GM23338 (cell line): ENCODE measurements at regions not wholly inside any gene's neighbourhood (a gene's known extent, or its start where the extent isn't known, plus 50 kb on each side); places are given as distances from the start of the nearest gene placed in this dataset.

Experiments
- ATAC-seq: fragments of 200-7000 bp; cut with Tn5 transposase; 3 replicates; pipeline ENCODE4 v1.9.1; 2020
- DNase-seq: peaks from one replicate; pipeline ENCODE4 v3.0.0-alpha.2; 2015; ENCODE audit warnings: low spot score
- H2AFZ ChIP-seq: fragments of 200-600 bp; sonication (generic); 2 replicates; pipeline ENCODE4 v1.8.0; 2016; ENCODE audit warnings: antibody characterized with exemption, mild to moderate bottlenecking, moderate library complexity
- H3F3A ChIP-seq: fragments of 200-600 bp; sonication (generic); replicated peaks from 2 replicates; pipeline ENCODE4 v1.8.0; 2017; ENCODE audit warnings: antibody characterized with exemption, mixed run types, low read depth
- H3K27ac ChIP-seq: fragments of 200-600 bp; sonication (generic); 2 replicates; pipeline ENCODE4 v1.6.1; 2016; ENCODE audit warnings: low read depth
- H3K27me3 ChIP-seq: fragments of 200-600 bp; sonication (generic); 2 replicates; pipeline ENCODE4 v1.8.0; 2016; ENCODE audit warnings: mild to moderate bottlenecking, mixed run types, moderate library complexity; ENCODE audit not compliant: insufficient read depth
- H3K36me3 ChIP-seq: fragments of 200-600 bp; sonication (generic); 2 replicates; pipeline ENCODE4 v1.8.0; 2016; ENCODE audit warnings: mild to moderate bottlenecking; ENCODE audit not compliant: insufficient read depth
- H3K4me1 ChIP-seq: fragments of 200-600 bp; sonication (generic); 2 replicates; pipeline ENCODE4 v1.8.0; 2016; ENCODE audit warnings: mild to moderate bottlenecking, moderate library complexity; ENCODE audit not compliant: insufficient read depth
- H3K4me2 ChIP-seq: fragments of 200-600 bp; sonication (generic); 2 replicates; pipeline ENCODE4 v1.7.1; 2017; ENCODE audit warnings: mixed run types
- H3K4me3 ChIP-seq: fragments of 200-600 bp; sonication (generic); 2 replicates; pipeline ENCODE4 v1.6.1; 2016; ENCODE audit warnings: mixed run types
- H3K79me2 ChIP-seq: fragments of 200-600 bp; sonication (generic); replicated peaks from 2 replicates; pipeline ENCODE4 v1.8.0; 2017; ENCODE audit warnings: mild to moderate bottlenecking; ENCODE audit not compliant: insufficient read depth
- H3K9me2 ChIP-seq: fragments of 200-600 bp; sonication (generic); 2 replicates; pipeline ENCODE4 v1.8.0; 2017; ENCODE audit not compliant: insufficient read depth
- H4K20me1 ChIP-seq: fragments of 200-600 bp; sonication (generic); replicated peaks from 2 replicates; pipeline ENCODE4 v1.8.0; 2017; ENCODE audit warnings: mild to moderate bottlenecking; ENCODE audit not compliant: insufficient read depth
- H3K27ac Mint-ChIP-seq: 2 replicates; pipeline ENCODE4 v1.8.0; 2020; ENCODE audit warnings: inconsistent platforms, mild to moderate bottlenecking, moderate library complexity, mixed read lengths
- H3K27me3 Mint-ChIP-seq: 3 replicates; pipeline ENCODE4 v1.8.0; 2022; ENCODE audit warnings: low read depth, mild to moderate bottlenecking, moderate library complexity, mixed read lengths, inconsistent platforms; ENCODE audit not compliant: insufficient read depth, poor library complexity
- H3K36me3 Mint-ChIP-seq: 3 replicates; pipeline ENCODE4 v1.8.0; 2021; ENCODE audit warnings: low read depth, mild to moderate bottlenecking, inconsistent platforms, moderate library complexity, mixed read lengths
- H3K4me1 Mint-ChIP-seq: 3 replicates; pipeline ENCODE4 v1.8.0; 2020; ENCODE audit warnings: mild to moderate bottlenecking, inconsistent platforms, mixed read lengths
- H3K4me3 Mint-ChIP-seq: 3 replicates; pipeline ENCODE4 v1.8.0; 2021; ENCODE audit warnings: moderate library complexity, mild to moderate bottlenecking, inconsistent platforms, mixed read lengths
- H3K9me3 Mint-ChIP-seq: 3 replicates; pipeline ENCODE4 v1.8.0; 2020; ENCODE audit warnings: moderate library complexity, mild to moderate bottlenecking, inconsistent platforms, mixed read lengths
- CREB1 ChIP-seq: fragments of 250-450 bp; sonication (Bioruptor Pico); IDR thresholded peaks from 2 replicates; pipeline ENCODE4 v1.5.0; 2020; ENCODE audit warnings: low read depth, mild to moderate bottlenecking, moderate library complexity
- CTCF ChIP-seq, 2 experiments: fragments of 200-600 bp in 1 of 2; sonication (generic) in 1 of 2; conservative IDR thresholded peaks; 2 replicates each; pipeline versions ENCODE4 v1.5.1 to v1.6.1; 2016 to 2017; ENCODE audit warnings: antibody characterized with exemption in 2 of 2, low read depth in 2 of 2, mild to moderate bottlenecking in 2 of 2, moderate library complexity in 1 of 2
- EZH2 ChIP-seq: fragments of 200-600 bp; sonication (generic); IDR thresholded peaks from one replicate; pipeline ENCODE4 v1.8.0; 2017; ENCODE audit warnings: antibody characterized with exemption, mild to moderate bottlenecking, low read depth; ENCODE audit not compliant: unreplicated experiment
- EZH2phosphoT487 ChIP-seq: fragments of 200-600 bp; sonication (generic); IDR thresholded peaks from one replicate; pipeline ENCODE4 v1.8.1; 2018; ENCODE audit warnings: antibody characterized with exemption; ENCODE audit not compliant: unreplicated experiment
- JUNB ChIP-seq: IDR thresholded peaks from one replicate; pipeline ENCODE4 v1.6.1; 2016; ENCODE audit warnings: antibody characterized with exemption; ENCODE audit not compliant: unreplicated experiment
- NANOG ChIP-seq: IDR thresholded peaks from 2 replicates; pipeline ENCODE4 v1.6.1; 2016; ENCODE audit warnings: antibody characterized with exemption, borderline replicate concordance
- POLR2AphosphoS5 ChIP-seq: IDR thresholded peaks from 2 replicates; pipeline ENCODE4 v1.6.1; 2016; ENCODE audit warnings: antibody characterized with exemption, low read depth
- REST ChIP-seq: IDR thresholded peaks from one replicate; pipeline ENCODE4 v1.6.1; 2018; ENCODE audit warnings: antibody characterized with exemption; ENCODE audit not compliant: unreplicated experiment
- STAT1 ChIP-seq: IDR thresholded peaks from one replicate; pipeline ENCODE4 v1.6.1; 2016; ENCODE audit warnings: antibody characterized with exemption; ENCODE audit not compliant: unreplicated experiment
- ZNF114 ChIP-seq: fragments of 250-450 bp; sonication (Bioruptor Pico); IDR thresholded peaks from 2 replicates; pipeline ENCODE4 v1.5.0; 2020; ENCODE audit warnings: mild to moderate bottlenecking, moderate library complexity
- ZNF331 ChIP-seq: fragments of 250-450 bp; sonication (Bioruptor Pico); IDR thresholded peaks from 2 replicates; pipeline ENCODE4 v1.5.0; 2020; ENCODE audit warnings: low read depth, mild to moderate bottlenecking, moderate library complexity
- TF ChIP-seq, protein P1 (sequence below): IDR thresholded peaks from 2 replicates; pipeline ENCODE4 v1.6.1; 2016; ENCODE audit warnings: antibody characterized with exemption
- TF ChIP-seq, protein P2 (sequence below): fragments of 250-450 bp; sonication (Bioruptor Pico); IDR thresholded peaks from 2 replicates; pipeline ENCODE4 v1.5.0; 2020; ENCODE audit warnings: mild to moderate bottlenecking, moderate library complexity

- Mint-ChIP-seq H3K27ac (no peak overlapping the region), H3K27me3 (peaks cover 2% of the 10 kb centered on the region), H3K36me3 (no peaks in the 10 kb centered on the region), H3K9me3 (no peaks in the 10 kb centered on the region), H3K4me1 (peaks cover 7% of the 10 kb centered on the region; the same call in 2 of the 3 replicates), H3K4me3 (no peak overlapping the region)
- no peaks in the 10 kb centered on the region for H4K20me1 ChIP-seq
- DNase-seq (peak; percentile 41), ATAC-seq (peak; percentile 51)
- no peak overlapping the region for H3K4me2 ChIP-seq
- H3K36me3 ChIP-seq: no peaks in the 10 kb centered on the region; the same call in 1 of the 2 replicates
- TF ChIP-seq EZH2: no peak
- no peak for TF ChIP-seq POLR2AphosphoS5
- no peak for TF ChIP-seq CREB1
- TF ChIP-seq, protein P1, sequence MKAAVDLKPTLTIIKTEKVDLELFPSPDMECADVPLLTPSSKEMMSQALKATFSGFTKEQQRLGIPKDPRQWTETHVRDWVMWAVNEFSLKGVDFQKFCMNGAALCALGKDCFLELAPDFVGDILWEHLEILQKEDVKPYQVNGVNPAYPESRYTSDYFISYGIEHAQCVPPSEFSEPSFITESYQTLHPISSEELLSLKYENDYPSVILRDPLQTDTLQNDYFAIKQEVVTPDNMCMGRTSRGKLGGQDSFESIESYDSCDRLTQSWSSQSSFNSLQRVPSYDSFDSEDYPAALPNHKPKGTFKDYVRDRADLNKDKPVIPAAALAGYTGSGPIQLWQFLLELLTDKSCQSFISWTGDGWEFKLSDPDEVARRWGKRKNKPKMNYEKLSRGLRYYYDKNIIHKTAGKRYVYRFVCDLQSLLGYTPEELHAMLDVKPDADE: no peak
- TF ChIP-seq NANOG: no peak
- TF ChIP-seq ZNF331 (CRISPR knock-in tag): no peak
- no peak for TF ChIP-seq STAT1
- no peak for TF ChIP-seq CTCF (conservative IDR thresholded peaks at IDR 0.05; ENCODE audit: low read depth in 2 of 2)
- TF ChIP-seq ZNF114 (CRISPR knock-in tag): no peak
- TF ChIP-seq, protein P2, sequence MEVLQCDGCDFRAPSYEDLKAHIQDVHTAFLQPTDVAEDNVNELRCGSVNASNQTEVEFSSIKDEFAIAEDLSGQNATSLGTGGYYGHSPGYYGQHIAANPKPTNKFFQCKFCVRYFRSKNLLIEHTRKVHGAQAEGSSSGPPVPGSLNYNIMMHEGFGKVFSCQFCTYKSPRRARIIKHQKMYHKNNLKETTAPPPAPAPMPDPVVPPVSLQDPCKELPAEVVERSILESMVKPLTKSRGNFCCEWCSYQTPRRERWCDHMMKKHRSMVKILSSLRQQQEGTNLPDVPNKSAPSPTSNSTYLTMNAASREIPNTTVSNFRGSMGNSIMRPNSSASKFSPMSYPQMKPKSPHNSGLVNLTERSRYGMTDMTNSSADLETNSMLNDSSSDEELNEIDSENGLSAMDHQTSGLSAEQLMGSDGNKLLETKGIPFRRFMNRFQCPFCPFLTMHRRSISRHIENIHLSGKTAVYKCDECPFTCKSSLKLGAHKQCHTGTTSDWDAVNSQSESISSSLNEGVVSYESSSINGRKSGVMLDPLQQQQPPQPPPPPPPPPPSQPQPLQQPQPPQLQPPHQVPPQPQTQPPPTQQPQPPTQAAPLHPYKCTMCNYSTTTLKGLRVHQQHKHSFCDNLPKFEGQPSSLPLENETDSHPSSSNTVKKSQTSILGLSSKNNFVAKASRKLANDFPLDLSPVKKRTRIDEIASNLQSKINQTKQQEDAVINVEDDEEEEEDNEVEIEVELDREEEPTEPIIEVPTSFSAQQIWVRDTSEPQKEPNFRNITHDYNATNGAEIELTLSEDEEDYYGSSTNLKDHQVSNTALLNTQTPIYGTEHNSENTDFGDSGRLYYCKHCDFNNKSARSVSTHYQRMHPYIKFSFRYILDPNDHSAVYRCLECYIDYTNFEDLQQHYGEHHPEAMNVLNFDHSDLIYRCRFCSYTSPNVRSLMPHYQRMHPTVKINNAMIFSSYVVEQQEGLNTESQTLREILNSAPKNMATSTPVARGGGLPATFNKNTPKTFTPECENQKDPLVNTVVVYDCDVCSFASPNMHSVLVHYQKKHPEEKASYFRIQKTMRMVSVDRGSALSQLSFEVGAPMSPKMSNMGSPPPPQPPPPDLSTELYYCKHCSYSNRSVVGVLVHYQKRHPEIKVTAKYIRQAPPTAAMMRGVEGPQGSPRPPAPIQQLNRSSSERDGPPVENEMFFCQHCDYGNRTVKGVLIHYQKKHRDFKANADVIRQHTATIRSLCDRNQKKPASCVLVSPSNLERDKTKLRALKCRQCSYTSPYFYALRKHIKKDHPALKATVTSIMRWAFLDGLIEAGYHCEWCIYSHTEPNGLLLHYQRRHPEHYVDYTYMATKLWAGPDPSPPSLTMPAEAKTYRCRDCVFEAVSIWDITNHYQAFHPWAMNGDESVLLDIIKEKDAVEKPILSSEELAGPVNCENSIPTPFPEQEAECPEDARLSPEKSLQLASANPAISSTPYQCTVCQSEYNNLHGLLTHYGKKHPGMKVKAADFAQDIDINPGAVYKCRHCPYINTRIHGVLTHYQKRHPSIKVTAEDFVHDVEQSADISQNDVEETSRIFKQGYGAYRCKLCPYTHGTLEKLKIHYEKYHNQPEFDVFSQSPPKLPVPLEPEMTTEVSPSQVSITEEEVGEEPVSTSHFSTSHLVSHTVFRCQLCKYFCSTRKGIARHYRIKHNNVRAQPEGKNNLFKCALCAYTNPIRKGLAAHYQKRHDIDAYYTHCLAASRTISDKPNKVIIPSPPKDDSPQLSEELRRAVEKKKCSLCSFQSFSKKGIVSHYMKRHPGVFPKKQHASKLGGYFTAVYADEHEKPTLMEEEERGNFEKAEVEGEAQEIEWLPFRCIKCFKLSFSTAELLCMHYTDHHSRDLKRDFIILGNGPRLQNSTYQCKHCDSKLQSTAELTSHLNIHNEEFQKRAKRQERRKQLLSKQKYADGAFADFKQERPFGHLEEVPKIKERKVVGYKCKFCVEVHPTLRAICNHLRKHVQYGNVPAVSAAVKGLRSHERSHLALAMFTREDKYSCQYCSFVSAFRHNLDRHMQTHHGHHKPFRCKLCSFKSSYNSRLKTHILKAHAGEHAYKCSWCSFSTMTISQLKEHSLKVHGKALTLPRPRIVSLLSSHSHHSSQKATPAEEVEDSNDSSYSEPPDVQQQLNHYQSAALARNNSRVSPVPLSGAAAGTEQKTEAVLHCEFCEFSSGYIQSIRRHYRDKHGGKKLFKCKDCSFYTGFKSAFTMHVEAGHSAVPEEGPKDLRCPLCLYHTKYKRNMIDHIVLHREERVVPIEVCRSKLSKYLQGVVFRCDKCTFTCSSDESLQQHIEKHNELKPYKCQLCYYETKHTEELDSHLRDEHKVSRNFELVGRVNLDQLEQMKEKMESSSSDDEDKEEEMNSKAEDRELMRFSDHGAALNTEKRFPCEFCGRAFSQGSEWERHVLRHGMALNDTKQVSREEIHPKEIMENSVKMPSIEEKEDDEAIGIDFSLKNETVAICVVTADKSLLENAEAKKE (CRISPR knock-in tag): no peak
- no peak for TF ChIP-seq JUNB
- no peak for TF ChIP-seq REST
- no peak for TF ChIP-seq EZH2phosphoT487
- H3K27ac ChIP-seq: no peak overlapping the region
- H3K79me2 ChIP-seq: no peaks in the 10 kb centered on the region
- no peak overlapping the region for H3K4me3 ChIP-seq
- no peaks in the 10 kb centered on the region for H3K4me1 ChIP-seq
- no peaks in the 10 kb centered on the region for H3F3A ChIP-seq
- H3K9me2 ChIP-seq: 0 out of 2 replicates have a peak, but pooled peaks cover 4% of the 10 kb centered on the region
- H2AFZ ChIP-seq: no peak overlapping the region
- no peaks in the 10 kb centered on the region for H3K27me3 ChIP-seq
These were observed 151.1 kb downstream of the ACTR3B start for GRCh38 chr7:152910545-152911225.
